ENCODE measurements at regions not wholly inside any gene's neighbourhood (a gene's known extent, or its start where the extent isn't known, plus 50 kb on each side); places are given as distances from the start of the nearest gene placed in this dataset.

DNA sequence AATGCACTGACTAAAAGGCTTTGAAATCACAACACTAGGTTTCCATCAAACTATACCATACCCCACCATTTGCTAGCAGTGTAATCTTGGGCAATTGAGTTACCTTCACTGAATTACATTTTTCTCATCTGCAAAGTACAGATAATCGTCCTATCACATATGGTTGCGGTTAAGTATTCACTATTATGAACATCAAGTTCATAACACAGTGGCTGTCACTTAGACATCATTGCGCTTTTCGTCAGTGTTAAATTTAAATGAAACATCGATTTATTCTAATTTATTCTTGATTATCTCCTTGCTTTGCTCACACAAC is 505.9 kb downstream of the CPS1 start:
- TF ChIP-seq, protein P1, sequence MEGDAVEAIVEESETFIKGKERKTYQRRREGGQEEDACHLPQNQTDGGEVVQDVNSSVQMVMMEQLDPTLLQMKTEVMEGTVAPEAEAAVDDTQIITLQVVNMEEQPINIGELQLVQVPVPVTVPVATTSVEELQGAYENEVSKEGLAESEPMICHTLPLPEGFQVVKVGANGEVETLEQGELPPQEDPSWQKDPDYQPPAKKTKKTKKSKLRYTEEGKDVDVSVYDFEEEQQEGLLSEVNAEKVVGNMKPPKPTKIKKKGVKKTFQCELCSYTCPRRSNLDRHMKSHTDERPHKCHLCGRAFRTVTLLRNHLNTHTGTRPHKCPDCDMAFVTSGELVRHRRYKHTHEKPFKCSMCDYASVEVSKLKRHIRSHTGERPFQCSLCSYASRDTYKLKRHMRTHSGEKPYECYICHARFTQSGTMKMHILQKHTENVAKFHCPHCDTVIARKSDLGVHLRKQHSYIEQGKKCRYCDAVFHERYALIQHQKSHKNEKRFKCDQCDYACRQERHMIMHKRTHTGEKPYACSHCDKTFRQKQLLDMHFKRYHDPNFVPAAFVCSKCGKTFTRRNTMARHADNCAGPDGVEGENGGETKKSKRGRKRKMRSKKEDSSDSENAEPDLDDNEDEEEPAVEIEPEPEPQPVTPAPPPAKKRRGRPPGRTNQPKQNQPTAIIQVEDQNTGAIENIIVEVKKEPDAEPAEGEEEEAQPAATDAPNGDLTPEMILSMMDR (IDR thresholded peaks at IDR 0.05 in 2 of 3, conservative IDR thresholded peaks at IDR 0.05 in 1 of 3; ENCODE audit: borderline replicate concordance in 1 of 3, insufficient read depth in 1 of 3, low read depth in 2 of 3, low read length in 2 of 3): no peak
- TF ChIP-seq ZFX (IDR thresholded peaks at IDR 0.05): no peak
- no peak for TF ChIP-seq EZH2 (IDR thresholded peaks at IDR 0.05)
- TF ChIP-seq POLR2A (IDR thresholded peaks at IDR 0.05; ENCODE audit: borderline replicate concordance, extremely low read depth, insufficient read depth, insufficient read length): no peak
- TF ChIP-seq POLR2AphosphoS5 (IDR thresholded peaks at IDR 0.05; ENCODE audit: low read depth, low read length): no peak
- TF ChIP-seq, protein P2, sequence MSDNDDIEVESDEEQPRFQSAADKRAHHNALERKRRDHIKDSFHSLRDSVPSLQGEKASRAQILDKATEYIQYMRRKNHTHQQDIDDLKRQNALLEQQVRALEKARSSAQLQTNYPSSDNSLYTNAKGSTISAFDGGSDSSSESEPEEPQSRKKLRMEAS (IDR thresholded peaks at IDR 0.05): no peak
- TF ChIP-seq, protein P3, sequence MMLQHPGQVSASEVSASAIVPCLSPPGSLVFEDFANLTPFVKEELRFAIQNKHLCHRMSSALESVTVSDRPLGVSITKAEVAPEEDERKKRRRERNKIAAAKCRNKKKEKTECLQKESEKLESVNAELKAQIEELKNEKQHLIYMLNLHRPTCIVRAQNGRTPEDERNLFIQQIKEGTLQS (IDR thresholded peaks at IDR 0.05): no peak
- no peak for TF ChIP-seq EZH2phosphoT487 (IDR thresholded peaks at IDR 0.05; ENCODE audit: borderline replicate concordance)
- no peak for TF ChIP-seq SP1 (IDR thresholded peaks at IDR 0.05; ENCODE audit: low read depth)

Data from HCT116 (cell line).